Neural crest cell (in vitro differentiated cells): ENCODE measurements at regions not wholly inside any gene's neighbourhood (a gene's known extent, or its start where the extent isn't known, plus 50 kb on each side); places are given as distances from the start of the nearest gene placed in this dataset.

Source experiments
- DNase-seq: peaks from one replicate; pipeline ENCODE4 v3.0.0; 2021; ENCODE audit warnings: low read depth, mixed read lengths, low spot score
- H3K27ac Mint-ChIP-seq: one replicate; pipeline ENCODE4 v1.8.0; 2021; ENCODE audit warnings: mild to moderate bottlenecking, mixed read lengths; ENCODE audit not compliant: unreplicated experiment
- H3K27me3 Mint-ChIP-seq: 2 replicates; pipeline ENCODE4 v1.8.0; 2021; ENCODE audit warnings: low read depth, mild to moderate bottlenecking, mixed read lengths
- H3K36me3 Mint-ChIP-seq: 2 replicates; pipeline ENCODE4 v1.8.0; 2021; ENCODE audit warnings: low read depth, mild to moderate bottlenecking, mixed read lengths
- H3K4me1 Mint-ChIP-seq: 2 replicates; pipeline ENCODE4 v1.8.0; 2021; ENCODE audit warnings: mixed read lengths
- H3K4me3 Mint-ChIP-seq: one replicate; pipeline ENCODE4 v1.8.0; 2021; ENCODE audit warnings: mild to moderate bottlenecking, mixed read lengths
- H3K9me3 Mint-ChIP-seq: 2 replicates; pipeline ENCODE4 v1.8.0; 2021; ENCODE audit warnings: mixed read lengths
- TF ChIP-seq, protein P1 (sequence below): fragments of 200-600 bp; sonication (generic); conservative IDR thresholded peaks from 2 replicates; pipeline ENCODE4 v1.5.0; 2021; ENCODE audit warnings: antibody characterized with exemption, mild to moderate bottlenecking

DNA sequence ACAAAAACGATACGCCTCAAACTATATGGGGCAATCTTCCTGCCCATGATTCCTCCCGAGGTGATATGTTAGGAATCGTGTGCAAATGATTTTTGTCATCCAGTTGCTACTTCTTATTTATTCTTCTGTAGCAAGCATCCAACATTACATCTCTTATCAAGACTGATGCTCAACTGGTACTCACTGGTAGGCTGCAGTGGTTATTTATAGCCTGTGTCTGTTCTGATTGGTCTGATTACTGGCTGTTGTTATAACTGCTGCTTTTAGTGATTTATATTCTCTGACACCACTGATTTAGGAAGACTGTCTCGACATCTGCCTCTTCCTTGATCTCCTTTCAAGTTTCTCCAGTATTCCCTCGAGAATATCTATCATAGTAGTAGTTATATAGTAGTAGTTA, 165.8 kb downstream of the LARP7 start:
- Mint-ChIP-seq H3K4me1 (peaks cover 3% of the 10 kb centered on the region), H3K27ac (no peak overlapping the region), H3K9me3 (no peaks in the 10 kb centered on the region), H3K27me3 (no peaks in the 10 kb centered on the region), H3K4me3 (no peak overlapping the region), H3K36me3 (no peaks in the 10 kb centered on the region)
- TF ChIP-seq, protein P1, sequence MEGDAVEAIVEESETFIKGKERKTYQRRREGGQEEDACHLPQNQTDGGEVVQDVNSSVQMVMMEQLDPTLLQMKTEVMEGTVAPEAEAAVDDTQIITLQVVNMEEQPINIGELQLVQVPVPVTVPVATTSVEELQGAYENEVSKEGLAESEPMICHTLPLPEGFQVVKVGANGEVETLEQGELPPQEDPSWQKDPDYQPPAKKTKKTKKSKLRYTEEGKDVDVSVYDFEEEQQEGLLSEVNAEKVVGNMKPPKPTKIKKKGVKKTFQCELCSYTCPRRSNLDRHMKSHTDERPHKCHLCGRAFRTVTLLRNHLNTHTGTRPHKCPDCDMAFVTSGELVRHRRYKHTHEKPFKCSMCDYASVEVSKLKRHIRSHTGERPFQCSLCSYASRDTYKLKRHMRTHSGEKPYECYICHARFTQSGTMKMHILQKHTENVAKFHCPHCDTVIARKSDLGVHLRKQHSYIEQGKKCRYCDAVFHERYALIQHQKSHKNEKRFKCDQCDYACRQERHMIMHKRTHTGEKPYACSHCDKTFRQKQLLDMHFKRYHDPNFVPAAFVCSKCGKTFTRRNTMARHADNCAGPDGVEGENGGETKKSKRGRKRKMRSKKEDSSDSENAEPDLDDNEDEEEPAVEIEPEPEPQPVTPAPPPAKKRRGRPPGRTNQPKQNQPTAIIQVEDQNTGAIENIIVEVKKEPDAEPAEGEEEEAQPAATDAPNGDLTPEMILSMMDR = no peak
- no peak for DNase-seq

DNA sequence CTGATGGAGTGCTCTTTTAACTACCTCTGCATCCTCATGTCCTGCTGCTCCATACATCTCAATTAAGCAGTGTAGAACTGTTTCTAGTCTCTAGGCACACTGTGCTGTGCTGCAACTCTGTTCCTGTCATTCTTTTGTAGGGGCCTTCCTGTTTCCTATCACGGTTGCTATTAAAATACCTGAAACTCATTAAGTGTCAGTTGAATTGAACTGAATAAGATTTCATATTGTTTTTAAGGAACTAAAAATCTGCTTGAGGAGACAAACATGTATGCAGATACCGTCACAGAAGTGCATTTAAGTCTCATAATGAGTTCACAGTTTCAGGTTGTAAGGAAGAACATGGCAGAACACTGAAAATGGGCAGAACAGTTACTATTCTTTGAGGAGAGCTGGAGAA, 170.1 kb downstream of the LARP7 start:
- Mint-ChIP-seq H3K9me3 (peaks cover under 1% of the 10 kb centered on the region), H3K27me3 (no peaks in the 10 kb centered on the region), H3K4me1 (peaks cover 3% of the 10 kb centered on the region), H3K36me3 (no peaks in the 10 kb centered on the region), H3K4me3 (no peak overlapping the region), H3K27ac (peak overlapping the region; percentile 15)
- no peak for DNase-seq
- TF ChIP-seq, protein P1 = no peak

DNA sequence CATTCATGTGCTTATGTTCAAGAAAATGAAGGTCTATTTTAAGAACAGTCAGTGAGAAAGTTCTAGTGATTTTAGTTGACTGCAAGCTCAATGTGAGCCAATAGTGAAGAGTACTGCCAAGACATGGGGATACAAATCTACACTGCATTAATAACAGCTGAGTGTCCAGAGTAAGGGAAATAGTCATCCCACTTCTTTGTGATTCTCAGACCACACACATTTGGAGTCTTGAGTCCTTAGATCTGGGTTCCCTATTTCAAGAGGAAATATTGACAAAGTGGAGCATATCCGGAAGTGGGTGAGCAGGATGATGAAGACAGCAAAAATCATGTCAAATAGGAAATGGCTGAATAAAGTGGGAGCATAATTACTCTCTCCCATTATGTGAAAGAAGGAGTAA, 171.1 kb downstream of the LARP7 start:
- no peak overlapping the region for H3K27ac Mint-ChIP-seq
- no peak for DNase-seq
- H3K36me3 Mint-ChIP-seq = no peaks in the 10 kb centered on the region
- peaks cover 3% of the 10 kb centered on the region for H3K9me3 Mint-ChIP-seq
- peaks cover 3% of the 10 kb centered on the region for H3K4me1 Mint-ChIP-seq
- TF ChIP-seq, protein P1 = no peak
- H3K4me3 Mint-ChIP-seq = no peak overlapping the region
- H3K27me3 Mint-ChIP-seq = no peaks in the 10 kb centered on the region

DNA sequence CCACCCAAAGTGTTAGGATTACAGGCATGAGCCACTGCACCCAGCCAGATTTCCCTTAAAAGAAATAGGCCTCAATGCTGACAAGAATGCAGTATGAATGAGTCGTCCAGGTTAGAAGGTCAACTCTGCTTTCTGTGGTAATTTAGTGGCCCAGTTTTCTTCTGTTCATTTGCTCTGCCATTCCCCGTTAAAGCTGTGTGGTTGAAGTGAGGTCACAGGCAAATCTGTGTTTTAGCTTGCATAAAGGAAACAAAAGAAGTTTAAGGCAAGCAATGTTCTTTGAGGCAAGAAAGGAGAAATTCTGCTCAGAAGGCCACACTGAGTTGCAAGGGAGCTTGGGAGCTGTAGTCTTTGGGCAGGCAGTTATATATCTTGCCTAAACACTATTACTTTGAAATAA, 176.8 kb downstream of the LARP7 start:
- H3K4me3 Mint-ChIP-seq = no peak overlapping the region
- peaks cover 21% of the 10 kb centered on the region for H3K4me1 Mint-ChIP-seq
- TF ChIP-seq, protein P1 = no peak
- no peaks in the 10 kb centered on the region for H3K27me3 Mint-ChIP-seq
- H3K9me3 Mint-ChIP-seq = peaks cover 3% of the 10 kb centered on the region
- DNase-seq = no peak
- H3K27ac Mint-ChIP-seq = peak overlapping the region; percentile 36
- no peaks in the 10 kb centered on the region for H3K36me3 Mint-ChIP-seq

DNA sequence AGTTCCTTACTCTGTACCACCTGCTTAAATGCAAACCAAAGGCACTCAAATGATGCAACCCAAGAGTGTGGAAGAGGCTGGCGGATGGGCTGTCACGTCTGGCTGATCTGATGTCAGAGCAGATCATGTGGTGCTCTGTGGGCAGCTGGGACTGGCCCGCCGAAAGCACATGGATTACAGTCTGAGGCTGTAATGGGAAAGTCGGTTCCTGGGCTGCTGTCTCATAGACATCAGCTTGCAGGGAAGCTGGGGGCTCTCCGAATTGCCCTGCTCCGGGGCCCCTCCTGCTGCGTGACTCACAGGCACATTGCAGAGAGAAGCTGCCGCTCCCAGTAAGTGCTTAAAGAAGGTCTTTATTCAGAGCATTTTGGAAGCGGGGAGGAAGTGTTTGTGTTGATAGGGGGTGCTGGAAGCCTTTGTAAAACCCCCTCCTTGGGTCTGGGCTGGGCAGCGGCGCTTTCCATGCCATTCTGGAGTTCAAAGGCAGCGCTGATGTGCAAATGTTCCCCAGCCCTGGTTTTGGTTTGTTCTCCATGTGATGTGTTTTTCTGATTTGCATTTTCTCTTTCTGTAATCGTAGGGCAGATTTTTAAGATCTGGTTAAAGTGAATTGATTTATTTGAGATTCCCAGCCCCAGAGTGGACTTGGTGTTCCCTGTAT, 181.1 kb downstream of the LARP7 start:
- no peaks in the 10 kb centered on the region for H3K27me3 Mint-ChIP-seq
- H3K27ac Mint-ChIP-seq = peak overlapping the region; percentile 93
- peak; percentile 52 for DNase-seq
- TF ChIP-seq, protein P1 = no peak
- H3K36me3 Mint-ChIP-seq = no peaks in the 10 kb centered on the region
- H3K4me3 Mint-ChIP-seq = peak overlapping the region; percentile 92
- no peaks in the 10 kb centered on the region for H3K9me3 Mint-ChIP-seq
- peaks cover 37% of the 10 kb centered on the region for H3K4me1 Mint-ChIP-seq
